T-helper 1 cell (primary cell): ENCODE measurements at regions not wholly inside any gene's neighbourhood (a gene's known extent, or its start where the extent isn't known, plus 50 kb on each side); places are given as distances from the start of the nearest gene placed in this dataset.

Source experiments
- DNase-seq, 5 donors: peaks; one replicate each; pipeline ENCODE4 v3.0.0-alpha.2; 2012 to 2020

DNA sequence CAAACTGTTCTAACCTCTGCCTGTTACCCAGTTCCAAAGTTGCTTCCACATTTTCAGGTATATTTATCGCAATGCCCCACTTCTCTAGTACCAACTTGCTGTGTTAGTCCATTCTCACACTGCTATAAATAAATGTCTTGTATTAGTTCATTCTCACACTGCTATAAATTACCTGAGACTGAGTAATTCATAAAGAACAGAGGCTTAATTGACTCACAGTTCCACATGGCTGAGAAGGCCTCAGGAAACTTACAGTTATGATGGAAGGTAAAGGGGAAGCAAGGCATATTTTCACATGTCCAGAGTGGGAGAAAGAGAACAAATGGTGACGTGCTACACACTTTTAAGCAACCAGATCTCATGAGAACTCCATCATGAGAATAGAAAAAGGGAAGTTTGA is 130.4 kb upstream of the C11orf87 start:
- no peak for DNase-seq

DNA sequence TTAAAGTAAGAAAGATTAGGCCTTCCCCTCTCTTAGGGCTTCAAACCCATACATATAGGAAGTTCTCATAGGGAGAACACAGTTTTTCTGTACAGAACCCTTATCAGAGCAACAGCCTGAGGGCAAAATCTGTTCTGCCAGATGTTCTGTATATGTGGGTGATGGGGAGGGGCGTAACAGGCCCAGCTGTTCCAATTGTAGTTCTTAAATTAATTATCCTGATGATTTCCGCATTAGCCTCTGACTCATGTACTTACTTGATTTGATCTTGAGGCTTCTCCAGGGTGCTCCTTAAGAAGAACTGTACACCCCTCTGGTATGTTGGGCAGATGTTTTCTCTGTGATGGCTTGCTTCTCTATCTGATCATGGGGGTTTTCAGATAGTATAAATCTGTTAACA is 123.1 kb upstream of the C11orf87 start:
- no peak for DNase-seq

DNA sequence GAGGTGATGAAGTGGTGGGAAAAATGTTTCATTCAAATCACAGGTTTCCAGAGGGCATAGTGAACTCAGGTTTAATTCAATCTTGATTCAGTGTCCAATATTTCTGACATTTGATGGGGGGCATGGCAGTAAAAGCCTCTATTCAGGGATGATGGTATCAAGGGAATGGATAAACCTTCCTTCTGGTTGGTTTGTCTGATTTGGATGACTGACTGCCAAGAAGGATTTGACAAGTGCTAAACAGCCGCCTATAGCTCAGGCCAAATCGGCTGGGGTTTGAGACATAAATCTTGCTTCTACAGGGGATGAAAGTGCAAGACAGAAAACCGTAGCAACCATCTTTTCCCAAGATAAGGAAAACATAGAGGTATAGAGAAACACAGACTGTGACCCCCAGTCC is 121.8 kb upstream of the C11orf87 start:
- no peak for DNase-seq

DNA sequence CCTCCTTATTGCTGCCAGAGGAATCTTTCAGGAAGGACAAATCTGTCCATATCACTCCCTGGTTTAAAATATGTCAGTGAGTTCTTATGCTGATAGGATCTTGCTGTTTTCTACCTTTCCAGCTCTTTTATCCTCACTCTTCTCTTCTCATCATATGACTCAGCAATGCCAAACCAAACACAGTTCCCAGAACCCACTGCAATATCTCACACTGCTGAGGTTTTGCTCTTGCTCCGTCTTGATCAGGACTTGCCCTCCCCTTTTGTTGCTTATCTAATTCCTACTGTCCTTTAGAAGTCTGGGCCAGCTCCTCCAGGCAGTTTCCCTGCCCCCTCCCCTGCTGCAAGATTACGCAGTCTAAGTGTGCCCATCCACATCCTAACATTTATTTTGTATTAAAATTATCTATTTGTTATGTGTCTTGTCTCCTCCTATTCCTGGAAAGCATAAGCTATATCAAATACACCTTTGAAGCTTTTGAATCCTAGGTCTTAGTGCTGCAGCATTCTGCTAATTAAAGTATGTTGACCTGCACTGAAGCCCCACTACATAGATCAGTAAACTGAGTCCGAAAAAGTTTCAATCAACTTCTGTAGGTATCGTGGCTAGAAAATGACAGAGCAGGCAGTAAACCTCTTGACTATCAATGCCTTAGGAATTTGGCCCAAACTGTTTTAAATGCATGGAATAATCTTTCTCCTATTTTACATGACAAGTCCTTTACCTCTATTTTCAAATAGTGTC is 119.2 kb upstream of the C11orf87 start:
- DNase-seq, result no peak

DNA sequence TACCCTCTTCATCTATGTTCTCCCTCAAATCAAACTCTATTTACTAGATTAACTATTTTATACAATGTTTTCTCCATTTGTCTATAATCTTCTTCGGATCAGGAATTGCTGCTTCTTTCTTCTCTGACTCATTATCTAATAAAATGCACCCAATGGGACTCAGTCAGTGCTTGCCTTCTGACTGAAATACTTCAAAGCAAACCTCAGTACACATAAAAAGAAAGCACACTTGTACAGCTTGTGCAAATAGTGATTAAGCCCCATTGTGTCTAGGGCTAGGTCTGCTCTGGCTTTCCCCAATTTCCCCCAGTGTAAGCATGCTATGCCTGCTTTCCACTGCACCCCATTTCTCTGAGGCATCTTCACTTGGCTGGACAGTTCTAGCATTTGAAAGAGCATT is 118.6 kb upstream of the C11orf87 start:
- no peak for DNase-seq

DNA sequence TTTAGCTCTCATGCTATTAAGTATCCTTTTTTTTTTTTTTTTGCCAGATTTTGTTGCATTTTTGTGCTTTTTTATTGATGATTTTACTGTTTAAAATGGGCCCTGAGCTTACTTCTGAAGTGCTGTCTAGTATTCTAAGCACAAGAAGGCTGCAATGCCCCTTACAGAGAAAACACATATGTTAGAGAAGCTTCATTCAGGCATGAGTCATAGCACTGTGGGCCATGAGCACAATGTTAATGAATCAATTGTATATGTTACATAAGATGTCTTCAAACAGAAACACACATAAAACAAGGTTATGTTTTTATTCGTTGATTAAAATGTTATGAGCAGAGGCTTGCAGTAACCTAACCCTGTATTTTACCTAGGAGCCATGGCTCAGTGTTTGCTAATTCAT is 117.8 kb upstream of the C11orf87 start:
- DNase-seq, result no peak

DNA sequence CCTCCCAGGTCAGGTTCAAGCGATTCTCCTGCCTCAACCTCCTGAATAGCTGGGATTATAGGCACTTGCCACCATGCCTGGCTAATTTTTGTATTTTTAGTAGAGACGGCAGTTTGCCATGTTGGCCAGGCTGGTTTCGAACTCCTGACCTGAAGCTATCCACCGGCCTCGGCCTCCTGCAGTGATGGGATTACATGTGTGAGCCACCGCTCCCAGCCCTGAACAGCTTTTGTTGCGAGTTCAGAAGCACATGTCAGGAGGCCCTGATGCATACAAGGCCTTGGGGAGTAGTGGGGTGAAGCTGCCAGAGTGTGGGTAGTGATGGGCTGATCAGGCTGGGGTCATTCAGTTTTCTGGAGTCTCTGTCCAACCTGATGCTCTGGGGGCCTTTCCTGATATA is 117.0 kb upstream of the C11orf87 start:
- DNase-seq, result no peak

DNA sequence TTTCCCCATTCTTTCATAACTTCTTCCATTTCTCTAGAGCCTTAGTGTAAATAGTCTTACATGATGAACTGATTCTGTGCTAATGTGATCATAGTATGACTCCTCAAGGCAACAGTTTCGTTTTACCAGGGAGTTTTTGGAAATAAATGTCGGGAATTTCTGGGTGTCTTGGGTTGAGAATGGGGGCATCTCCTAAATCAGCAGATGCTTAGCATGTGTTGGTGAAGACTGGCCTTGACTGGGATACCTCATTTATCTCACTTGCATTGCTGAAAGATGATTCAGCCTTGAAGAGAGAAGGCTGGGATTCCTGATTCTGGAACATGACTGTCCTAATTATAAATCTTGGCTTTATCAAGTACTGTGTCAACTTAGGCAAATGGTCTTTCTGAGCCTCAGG is 115.7 kb upstream of the C11orf87 start:
- no peak for DNase-seq

DNA sequence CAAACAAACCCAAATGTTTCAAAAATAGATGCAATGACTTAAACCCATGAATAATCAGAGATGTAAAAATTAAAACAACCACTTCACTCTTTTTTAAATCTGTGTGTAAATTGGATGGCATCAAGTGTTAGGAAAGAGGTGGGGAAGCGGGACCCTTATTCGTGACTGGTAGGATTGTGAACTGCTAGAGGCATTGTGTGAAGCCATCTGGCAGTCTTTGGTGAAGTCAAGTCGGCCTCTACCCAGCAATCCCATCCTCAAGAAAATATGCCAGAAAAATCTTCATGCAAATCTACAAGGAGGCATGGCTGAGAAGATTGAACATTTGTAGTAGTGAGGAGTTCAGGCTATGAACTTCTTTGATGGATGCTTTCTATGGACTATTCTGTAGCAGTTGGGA is 114.6 kb upstream of the C11orf87 start:
- DNase-seq, result no peak

DNA sequence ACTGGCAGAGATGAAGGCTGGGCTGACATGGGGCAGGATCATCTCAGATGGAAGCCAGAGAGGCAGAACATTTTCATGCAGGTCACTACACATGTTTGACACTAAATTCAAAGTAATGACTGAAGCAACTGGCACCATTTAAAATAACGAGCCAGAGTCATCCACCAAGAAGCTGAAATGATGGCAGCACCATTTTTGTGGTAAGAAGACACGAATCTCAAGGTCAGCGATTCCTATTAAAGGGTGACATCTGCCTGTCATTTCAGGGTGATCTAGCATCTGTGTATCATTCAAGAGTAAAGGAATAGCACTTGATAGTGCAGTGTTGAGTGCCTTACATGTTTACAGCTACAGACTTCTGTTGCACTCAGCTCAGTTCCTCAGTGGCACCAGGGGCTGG is 113.4 kb upstream of the C11orf87 start:
- DNase-seq, result no peak

DNA sequence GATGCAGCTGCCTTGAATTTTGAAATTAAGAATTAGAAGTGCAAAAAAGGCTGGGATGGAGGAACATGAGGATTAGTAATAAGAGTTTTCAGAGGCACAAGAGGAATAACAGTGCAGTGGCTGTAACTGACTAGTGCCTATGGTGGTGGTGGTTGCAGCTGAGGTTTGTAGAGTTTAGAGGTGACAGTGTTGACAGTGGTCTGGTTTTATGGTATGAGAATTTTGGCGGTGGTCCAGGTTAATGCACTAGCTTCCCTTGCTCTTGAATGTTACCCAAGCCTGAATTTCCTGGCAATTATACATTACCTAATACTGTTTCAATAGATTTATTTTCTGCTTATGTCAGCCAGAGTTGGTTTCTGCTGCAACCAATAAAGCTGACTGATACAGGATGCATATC is 112.8 kb upstream of the C11orf87 start:
- no peak for DNase-seq

DNA sequence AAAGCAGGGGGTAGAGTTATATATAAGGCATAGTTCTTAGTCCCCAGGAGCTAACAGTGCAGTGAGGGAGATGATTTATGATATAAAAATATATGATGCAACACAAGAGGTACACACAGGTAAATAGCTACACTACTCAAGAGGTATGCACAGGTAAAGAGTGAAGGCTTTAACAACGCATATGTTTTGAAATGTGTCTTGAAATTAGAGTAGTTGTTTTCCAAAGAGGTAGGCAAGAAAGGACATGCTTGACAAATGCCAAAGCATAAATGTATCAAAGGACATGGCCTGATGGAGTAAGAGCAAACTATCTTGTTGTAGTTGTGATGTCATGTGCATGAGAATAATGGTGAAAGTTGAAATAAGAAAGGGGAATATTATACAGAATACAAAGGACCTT is 104.3 kb upstream of the C11orf87 start:
- DNase-seq, result no peak

DNA sequence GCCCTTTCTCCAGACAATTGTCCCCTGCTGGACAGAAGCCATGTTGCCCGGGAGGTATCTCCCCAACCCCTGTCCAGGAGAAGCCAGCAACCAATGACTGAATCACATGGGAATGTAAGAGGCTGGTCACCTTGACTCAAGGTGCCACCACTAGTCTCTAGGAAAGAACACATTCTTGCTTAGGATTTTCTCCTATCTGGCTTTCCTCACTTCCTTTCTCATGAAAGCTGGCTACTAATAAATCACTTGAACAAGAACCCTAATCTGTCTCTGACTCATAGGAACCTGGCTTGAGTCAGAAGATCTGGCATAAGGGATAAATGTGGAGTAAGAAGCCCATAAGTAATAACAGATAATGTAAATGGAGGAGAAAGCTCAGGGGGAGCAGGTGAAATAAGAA is 101.4 kb upstream of the C11orf87 start:
- DNase-seq, result no peak

DNA sequence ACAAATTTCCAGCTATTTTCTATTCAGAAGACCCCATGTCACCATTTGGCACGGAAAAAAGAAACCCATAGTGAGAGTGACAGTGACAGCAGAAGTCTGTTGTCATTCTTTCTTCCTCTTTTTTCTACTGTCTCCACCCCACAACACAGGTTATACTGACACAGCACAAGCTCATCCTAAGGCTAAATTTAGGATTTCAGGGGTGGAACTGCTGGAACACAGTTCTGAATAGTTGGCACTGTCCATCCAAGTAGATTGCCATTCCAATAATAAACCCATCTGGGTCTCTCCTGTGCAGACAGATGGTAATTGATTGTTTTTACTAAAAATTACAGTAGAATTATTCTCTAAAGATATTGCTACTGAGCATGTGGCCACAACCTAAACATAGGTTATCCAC is 95.2 kb upstream of the C11orf87 start:
- DNase-seq, result no peak

DNA sequence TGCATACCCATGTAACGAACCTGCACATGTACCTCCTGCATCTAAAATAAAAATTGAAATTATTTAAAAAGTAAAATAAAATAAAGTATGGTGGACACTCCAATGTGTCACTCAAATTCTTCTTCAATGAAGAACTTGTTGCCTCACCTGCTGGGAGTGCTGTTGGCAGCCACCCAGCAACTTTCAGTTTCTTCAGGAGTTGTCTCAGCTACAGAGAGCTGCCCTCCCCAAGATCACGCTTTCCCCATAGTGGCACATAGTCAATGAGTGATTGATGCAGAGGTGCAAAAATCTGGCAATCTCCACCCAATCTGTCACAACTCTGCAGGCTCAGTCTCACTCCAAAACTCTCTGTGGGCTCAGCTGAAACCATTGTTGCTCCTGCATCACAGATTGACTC is 92.3 kb upstream of the C11orf87 start:
- no peak for DNase-seq

DNA sequence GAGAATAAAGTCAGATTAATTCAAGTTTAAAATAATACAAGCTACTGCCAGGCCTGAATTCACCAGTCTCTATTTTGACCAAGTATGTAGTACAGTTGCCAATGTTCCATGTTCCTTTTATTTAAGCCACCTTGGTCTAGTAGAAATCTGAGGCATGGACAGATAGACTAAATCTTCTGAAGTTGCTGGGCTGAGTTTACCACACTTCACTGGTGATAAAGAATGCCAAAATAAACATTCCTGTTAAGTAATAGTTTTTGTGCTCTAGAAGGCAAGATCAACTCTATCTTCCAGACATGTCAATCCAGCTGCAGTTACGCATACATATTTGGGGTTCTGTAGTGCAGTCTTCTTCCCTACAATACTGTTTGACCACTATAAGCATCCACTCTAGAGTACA is 83.9 kb upstream of the C11orf87 start:
- no peak for DNase-seq

DNA sequence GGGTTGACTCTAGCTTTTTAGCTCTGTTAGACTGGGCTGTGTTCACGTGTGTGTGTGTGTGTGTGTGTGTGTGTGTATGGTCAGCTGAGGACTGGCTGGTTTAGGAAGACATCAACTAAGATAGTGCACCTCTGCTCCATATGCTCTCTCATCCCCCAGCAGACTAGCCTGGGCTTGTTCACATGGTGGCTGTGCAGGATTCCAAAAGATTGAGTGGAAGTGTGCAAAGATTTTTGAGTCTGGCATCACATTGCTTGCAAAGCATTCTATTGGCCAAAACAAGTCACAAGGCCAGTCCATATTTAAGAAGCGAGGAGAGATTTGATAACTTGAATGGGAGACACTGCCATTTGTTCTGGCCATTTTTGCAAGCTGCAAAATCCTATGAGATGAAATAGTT is 79.7 kb upstream of the C11orf87 start:
- DNase-seq, result no peak

DNA sequence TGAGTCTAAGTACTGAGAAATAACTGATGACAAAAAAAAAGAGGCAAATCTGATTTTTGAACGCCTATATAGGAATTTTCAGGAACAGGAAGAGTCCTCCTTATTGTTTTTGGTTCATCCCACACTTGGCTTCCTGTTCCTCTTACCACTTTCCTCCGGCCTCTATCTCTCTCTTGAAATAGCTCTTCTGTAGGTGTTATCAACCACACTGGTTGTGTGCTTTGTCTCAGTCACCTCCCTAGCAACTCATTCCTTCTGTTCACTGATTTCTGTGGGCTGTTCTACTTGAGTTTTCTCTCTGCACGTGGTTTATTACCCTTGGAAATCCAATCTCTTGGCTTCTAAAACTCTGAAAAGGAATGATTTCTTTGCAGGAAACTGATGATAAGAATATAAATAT is 78.7 kb upstream of the C11orf87 start:
- no peak for DNase-seq

DNA sequence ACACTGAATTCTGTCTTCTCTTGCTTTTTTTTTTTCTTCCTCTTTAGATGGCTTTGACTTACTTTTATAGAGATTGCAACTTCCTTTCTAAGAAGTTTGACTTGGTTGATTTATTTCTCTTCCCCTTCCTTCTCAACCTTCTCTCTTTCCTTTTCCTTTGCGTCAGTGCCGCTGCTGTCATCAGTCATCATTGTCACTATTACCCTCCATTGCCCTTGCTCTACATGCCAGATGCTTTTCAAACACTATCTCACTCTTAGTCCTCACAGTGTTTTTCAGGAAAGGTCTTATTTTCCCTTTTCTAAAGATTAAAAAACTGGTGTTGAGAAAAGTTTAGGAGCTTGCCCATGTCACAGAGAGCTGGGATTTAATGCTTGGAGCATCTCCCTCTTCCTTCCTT is 74.7 kb upstream of the C11orf87 start:
- DNase-seq, result no peak

DNA sequence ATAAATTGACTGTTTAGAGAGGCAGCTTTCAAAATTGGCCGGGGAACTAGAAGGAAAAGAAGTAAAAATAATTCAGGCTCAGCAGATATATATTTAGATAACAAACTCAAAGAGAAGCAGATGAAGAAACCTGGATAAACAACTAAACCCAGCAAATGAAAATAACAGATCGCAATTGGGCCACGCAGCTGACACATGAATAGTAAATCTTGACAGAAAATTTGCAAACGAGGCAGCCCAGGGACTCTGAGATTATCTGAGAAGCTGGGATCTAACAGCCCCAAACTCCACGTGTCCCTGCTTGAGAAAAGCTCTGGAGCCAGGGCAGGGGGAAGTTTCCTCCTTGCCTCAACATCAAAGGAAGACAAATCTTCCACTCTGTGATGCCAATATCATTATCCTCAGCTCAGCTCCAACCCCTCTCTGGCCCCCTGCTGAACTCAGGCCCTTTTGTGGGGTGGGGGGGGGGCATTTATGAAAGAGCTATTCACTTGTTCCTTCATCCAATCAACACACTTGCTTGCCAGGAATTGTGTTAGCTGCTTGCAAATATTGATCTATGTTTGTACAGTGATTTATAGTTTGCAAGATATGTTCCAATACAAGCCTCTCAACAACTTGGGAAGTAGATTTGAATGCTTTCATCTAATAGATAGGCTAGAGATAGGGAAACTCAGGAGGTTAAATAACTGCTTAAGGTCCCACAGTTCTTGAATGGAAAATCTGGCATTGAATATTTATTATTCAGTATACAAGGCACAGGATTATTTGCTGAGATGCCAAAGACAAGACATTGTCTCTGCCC is 72.5 kb upstream of the C11orf87 start:
- no peak for DNase-seq

DNA sequence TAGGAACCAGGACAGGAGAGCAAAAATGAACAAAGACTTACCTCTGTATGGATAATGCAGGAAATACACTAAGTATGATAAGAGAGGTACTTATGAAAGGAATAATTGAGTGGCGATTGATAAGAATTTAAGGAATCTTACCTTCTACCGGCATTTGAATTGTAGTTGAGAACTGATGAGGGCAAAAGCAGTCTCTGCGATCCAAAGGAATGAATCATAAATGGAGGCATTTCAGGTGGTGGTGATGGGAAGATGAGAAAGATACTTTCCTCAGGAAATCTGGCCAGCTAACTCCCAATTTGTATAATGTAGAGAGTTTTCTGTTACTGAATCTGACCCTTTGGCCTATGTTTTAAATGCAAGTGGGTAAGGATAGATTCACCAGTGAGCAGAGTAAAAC is 71.9 kb upstream of the C11orf87 start:
- DNase-seq, result no peak

DNA sequence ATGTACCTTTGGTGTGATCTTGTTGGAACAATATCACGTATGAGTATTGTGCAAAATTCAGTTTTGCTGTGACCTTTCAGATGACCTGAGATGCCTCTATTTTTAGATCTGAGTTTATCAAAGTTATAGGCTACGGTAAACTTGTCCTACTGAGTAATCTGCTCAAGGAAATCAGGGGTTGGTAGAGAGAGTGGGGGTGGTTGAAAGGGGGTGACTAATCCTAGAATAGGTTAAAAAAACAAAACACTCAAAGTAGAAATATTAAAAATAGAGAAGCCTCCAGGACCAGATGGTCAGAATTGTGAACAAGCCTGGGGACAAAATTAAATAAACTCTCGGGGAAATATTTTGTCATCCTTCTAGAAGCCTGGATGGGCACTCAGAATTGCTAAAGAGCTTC is 59.9 kb upstream of the C11orf87 start:
- DNase-seq, result no peak

DNA sequence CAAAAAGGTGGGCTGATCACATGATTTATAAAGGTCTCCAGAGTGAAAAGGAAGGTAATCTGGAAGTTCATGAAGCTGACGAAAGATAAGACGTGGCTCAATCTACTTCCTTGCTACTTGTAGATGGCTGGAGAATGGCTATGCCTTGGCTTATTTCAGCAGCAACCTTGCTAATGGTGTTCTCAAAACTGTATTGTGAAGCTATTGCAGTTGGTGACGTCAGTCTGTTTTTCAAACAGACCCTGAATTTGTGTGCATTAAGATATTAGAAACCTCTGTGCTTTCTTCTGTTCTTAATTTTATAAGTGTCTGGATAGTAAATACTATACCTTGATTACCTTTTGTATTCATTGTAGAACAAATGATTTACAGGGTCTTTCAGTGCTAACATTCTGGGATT is 58.3 kb upstream of the C11orf87 start:
- DNase-seq, result no peak

DNA sequence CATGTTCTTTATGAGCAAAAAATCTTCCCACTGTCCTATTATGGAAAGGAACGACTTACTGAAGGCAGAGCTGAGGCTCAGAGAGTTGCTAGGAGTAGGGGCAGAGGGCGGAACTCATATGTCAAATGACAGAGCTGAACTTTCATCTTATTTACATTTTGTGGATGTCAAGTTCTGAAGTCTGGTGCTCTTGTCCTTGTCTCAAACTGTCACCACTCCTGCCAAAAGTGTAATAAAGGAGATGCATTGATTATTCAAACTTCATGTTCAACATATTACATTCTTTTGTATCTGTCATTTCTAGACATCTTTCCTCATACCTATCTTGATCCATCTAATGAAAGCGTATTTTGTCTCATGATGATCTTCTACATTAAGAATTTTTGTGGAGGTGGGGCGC is 57.1 kb upstream of the C11orf87 start:
- no peak for DNase-seq
